ENCODE measurements at regions not wholly inside any gene's neighbourhood (a gene's known extent, or its start where the extent isn't known, plus 50 kb on each side); places are given as distances from the start of the nearest gene placed in this dataset.

- TF ChIP-seq GATA2 (IDR thresholded peaks at IDR 0.05; ENCODE audit: low read depth, low read length) (no peak), GATA3 (IDR thresholded peaks at IDR 0.05; ENCODE audit: low read depth, low read length) (no peak)
These were observed 113.8 kb upstream of the NKX1-1 start for GRCh38 chr4:1519787-1520661.

All from SH-SY5Y (cell line).